ENCODE measurements at regions not wholly inside any gene's neighbourhood (a gene's known extent, or its start where the extent isn't known, plus 50 kb on each side); places are given as distances from the start of the nearest gene placed in this dataset.

DNA sequence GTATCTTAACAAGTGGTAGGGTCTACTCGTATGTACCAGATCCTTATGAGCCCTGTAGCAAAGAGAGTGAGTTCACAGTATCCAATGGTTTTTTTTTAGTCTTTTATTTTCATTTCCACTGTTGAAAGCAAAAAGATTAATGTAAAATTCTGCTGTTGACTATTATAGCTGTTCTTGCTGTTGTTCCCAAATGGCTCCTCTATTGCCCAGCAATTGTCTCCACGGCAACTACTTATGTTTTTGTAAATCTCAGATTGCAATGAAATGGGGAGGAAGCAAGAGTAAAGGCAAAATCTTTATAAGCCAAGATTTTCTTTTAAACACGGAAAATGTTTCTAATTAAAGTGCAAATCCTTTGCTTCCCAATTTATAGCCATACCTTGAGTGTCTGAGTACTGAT, 406.1 kb downstream of the EPM2A start:
- H3K4me2 ChIP-seq = no peak overlapping the region
- no peaks in the 10 kb centered on the region for H3K36me3 ChIP-seq (ENCODE audit: insufficient read depth)
- no peak overlapping the region for H3K27ac ChIP-seq (ENCODE audit: low read depth)
- H3K27me3 ChIP-seq (ENCODE audit: insufficient read depth) = no peaks in the 10 kb centered on the region
- TF ChIP-seq JUNB (IDR thresholded peaks at IDR 0.05; ENCODE audit: unreplicated experiment) (no peak), ZNF114 (CRISPR knock-in tag; IDR thresholded peaks at IDR 0.05) (no peak), STAT1 (IDR thresholded peaks at IDR 0.05; ENCODE audit: unreplicated experiment) (no peak), CREB1 (CRISPR knock-in tag; IDR thresholded peaks at IDR 0.05; ENCODE audit: low read depth) (no peak), NANOG (IDR thresholded peaks at IDR 0.05; ENCODE audit: borderline replicate concordance) (no peak), EZH2phosphoT487 (IDR thresholded peaks at IDR 0.05; ENCODE audit: unreplicated experiment) (no peak), EZH2 (IDR thresholded peaks at IDR 0.05; ENCODE audit: low read depth, unreplicated experiment) (no peak), ZNF331 (CRISPR knock-in tag; IDR thresholded peaks at IDR 0.05; ENCODE audit: low read depth) (no peak)
- TF ChIP-seq, protein P1, sequence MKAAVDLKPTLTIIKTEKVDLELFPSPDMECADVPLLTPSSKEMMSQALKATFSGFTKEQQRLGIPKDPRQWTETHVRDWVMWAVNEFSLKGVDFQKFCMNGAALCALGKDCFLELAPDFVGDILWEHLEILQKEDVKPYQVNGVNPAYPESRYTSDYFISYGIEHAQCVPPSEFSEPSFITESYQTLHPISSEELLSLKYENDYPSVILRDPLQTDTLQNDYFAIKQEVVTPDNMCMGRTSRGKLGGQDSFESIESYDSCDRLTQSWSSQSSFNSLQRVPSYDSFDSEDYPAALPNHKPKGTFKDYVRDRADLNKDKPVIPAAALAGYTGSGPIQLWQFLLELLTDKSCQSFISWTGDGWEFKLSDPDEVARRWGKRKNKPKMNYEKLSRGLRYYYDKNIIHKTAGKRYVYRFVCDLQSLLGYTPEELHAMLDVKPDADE (IDR thresholded peaks at IDR 0.05) = no peak
- TF ChIP-seq, protein P2, sequence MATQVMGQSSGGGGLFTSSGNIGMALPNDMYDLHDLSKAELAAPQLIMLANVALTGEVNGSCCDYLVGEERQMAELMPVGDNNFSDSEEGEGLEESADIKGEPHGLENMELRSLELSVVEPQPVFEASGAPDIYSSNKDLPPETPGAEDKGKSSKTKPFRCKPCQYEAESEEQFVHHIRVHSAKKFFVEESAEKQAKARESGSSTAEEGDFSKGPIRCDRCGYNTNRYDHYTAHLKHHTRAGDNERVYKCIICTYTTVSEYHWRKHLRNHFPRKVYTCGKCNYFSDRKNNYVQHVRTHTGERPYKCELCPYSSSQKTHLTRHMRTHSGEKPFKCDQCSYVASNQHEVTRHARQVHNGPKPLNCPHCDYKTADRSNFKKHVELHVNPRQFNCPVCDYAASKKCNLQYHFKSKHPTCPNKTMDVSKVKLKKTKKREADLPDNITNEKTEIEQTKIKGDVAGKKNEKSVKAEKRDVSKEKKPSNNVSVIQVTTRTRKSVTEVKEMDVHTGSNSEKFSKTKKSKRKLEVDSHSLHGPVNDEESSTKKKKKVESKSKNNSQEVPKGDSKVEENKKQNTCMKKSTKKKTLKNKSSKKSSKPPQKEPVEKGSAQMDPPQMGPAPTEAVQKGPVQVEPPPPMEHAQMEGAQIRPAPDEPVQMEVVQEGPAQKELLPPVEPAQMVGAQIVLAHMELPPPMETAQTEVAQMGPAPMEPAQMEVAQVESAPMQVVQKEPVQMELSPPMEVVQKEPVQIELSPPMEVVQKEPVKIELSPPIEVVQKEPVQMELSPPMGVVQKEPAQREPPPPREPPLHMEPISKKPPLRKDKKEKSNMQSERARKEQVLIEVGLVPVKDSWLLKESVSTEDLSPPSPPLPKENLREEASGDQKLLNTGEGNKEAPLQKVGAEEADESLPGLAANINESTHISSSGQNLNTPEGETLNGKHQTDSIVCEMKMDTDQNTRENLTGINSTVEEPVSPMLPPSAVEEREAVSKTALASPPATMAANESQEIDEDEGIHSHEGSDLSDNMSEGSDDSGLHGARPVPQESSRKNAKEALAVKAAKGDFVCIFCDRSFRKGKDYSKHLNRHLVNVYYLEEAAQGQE (IDR thresholded peaks at IDR 0.05; ENCODE audit: unreplicated experiment) = no peak
- no peak overlapping the region for H3K4me3 Mint-ChIP-seq
- H4K20me1 ChIP-seq (replicated peaks; ENCODE audit: insufficient read depth) = no peaks in the 10 kb centered on the region
- no peak overlapping the region for H2AFZ ChIP-seq
- H3K36me3 Mint-ChIP-seq (ENCODE audit: low read depth) = no peaks in the 10 kb centered on the region
- H3K4me1 ChIP-seq (ENCODE audit: insufficient read depth) = peaks cover 18% of the 10 kb centered on the region
- H3K4me1 Mint-ChIP-seq = peaks cover 3% of the 10 kb centered on the region; the same call in 2 of the 3 replicates
- no peak for DNase-seq (ENCODE audit: low spot score)
- no peak overlapping the region for H3K4me3 ChIP-seq
- H3K79me2 ChIP-seq (replicated peaks; ENCODE audit: insufficient read depth) = no peaks in the 10 kb centered on the region
- H3K27ac Mint-ChIP-seq = no peak overlapping the region
- ATAC-seq = no peak
- H3K9me3 Mint-ChIP-seq = no peaks in the 10 kb centered on the region
- no peaks in the 10 kb centered on the region for H3K27me3 Mint-ChIP-seq (ENCODE audit: insufficient read depth, low read depth, poor library complexity)
- 0 out of 2 replicates have a peak, but pooled peaks cover 4% of the 10 kb centered on the region for H3K9me2 ChIP-seq (ENCODE audit: insufficient read depth)
- no peaks in the 10 kb centered on the region for H3F3A ChIP-seq (replicated peaks; ENCODE audit: low read depth)

DNA sequence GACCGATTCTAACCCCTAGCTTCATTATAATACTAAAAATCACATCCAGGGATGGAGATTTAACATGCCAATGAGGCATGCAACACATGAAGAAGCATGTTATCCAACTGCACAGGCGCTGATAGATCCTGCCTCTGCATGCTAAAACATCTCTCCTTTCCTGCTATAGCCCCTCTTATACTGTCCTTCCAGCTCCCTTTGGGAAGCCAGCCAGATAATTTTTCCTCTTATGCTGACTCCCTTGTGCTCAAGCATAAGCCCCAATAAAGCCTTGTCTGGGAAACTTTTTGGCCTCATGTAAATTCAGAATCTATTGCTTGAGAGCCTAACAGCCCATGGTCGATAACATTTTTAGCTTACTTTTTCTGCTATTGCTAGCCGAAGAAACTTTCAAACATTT, 404.3 kb downstream of the EPM2A start:
- no peak for DNase-seq (ENCODE audit: low spot score)
- Histone ChIP-seq H4K20me1 (replicated peaks; ENCODE audit: insufficient read depth) (no peaks in the 10 kb centered on the region), H3K4me1 (ENCODE audit: insufficient read depth) (peaks cover 18% of the 10 kb centered on the region), H3K4me3 (no peak overlapping the region), H3K79me2 (replicated peaks; ENCODE audit: insufficient read depth) (no peaks in the 10 kb centered on the region), H3K27ac (ENCODE audit: low read depth) (no peak overlapping the region), H3K27me3 (ENCODE audit: insufficient read depth) (no peaks in the 10 kb centered on the region), H3K9me2 (ENCODE audit: insufficient read depth) (0 out of 2 replicates have a peak, but pooled peaks cover 4% of the 10 kb centered on the region), H3K4me2 (no peak overlapping the region), H3F3A (replicated peaks; ENCODE audit: low read depth) (no peaks in the 10 kb centered on the region), H2AFZ (no peak overlapping the region), H3K36me3 (ENCODE audit: insufficient read depth) (no peaks in the 10 kb centered on the region)
- H3K27me3 Mint-ChIP-seq (ENCODE audit: insufficient read depth, low read depth, poor library complexity) = no peaks in the 10 kb centered on the region
- H3K27ac Mint-ChIP-seq = no peak overlapping the region
- H3K4me1 Mint-ChIP-seq = peaks cover 3% of the 10 kb centered on the region; the same call in 2 of the 3 replicates
- no peaks in the 10 kb centered on the region for H3K36me3 Mint-ChIP-seq (ENCODE audit: low read depth)
- ATAC-seq = no peak
- no peaks in the 10 kb centered on the region for H3K9me3 Mint-ChIP-seq
- no peak overlapping the region for H3K4me3 Mint-ChIP-seq
- TF ChIP-seq, protein P2 (IDR thresholded peaks at IDR 0.05; ENCODE audit: unreplicated experiment) = no peak
- TF ChIP-seq EZH2 (IDR thresholded peaks at IDR 0.05; ENCODE audit: low read depth, unreplicated experiment) = no peak
- no peak for TF ChIP-seq ZNF331 (CRISPR knock-in tag; IDR thresholded peaks at IDR 0.05; ENCODE audit: low read depth)
- TF ChIP-seq STAT1 (IDR thresholded peaks at IDR 0.05; ENCODE audit: unreplicated experiment) = no peak
- TF ChIP-seq CREB1 (CRISPR knock-in tag; IDR thresholded peaks at IDR 0.05; ENCODE audit: low read depth) = no peak
- no peak for TF ChIP-seq EZH2phosphoT487 (IDR thresholded peaks at IDR 0.05; ENCODE audit: unreplicated experiment)
- no peak for TF ChIP-seq POLR2AphosphoS5 (IDR thresholded peaks at IDR 0.05; ENCODE audit: low read depth)
- no peak for TF ChIP-seq JUNB (IDR thresholded peaks at IDR 0.05; ENCODE audit: unreplicated experiment)

Data from GM23338 (cell line).